ENCODE measurements at regions not wholly inside any gene's neighbourhood (a gene's known extent, or its start where the extent isn't known, plus 50 kb on each side); places are given as distances from the start of the nearest gene placed in this dataset.

- no peak for DNase-seq (ENCODE audit: low read depth in 3 of 3)
Observed at GRCh38 chr3:162122405-162122804, 625.8 kb downstream of the OTOL1 start.

- DNase-seq (ENCODE audit: low read depth in 3 of 3), result no peak
Observed at GRCh38 chr3:162125790-162126189, 629.2 kb downstream of the OTOL1 start.

- no peak for DNase-seq (ENCODE audit: low read depth in 3 of 3)
Observed at GRCh38 chr3:162130582-162130981, 634.0 kb downstream of the OTOL1 start.

GRCh38 chr3:162132981-162133380 is 636.4 kb downstream of the OTOL1 start:
- DNase-seq (ENCODE audit: low read depth in 3 of 3), result no peak

GRCh38 chr3:162134571-162134970 is 638.0 kb downstream of the OTOL1 start:
- no peak for DNase-seq (ENCODE audit: low read depth in 3 of 3)

GRCh38 chr3:162136136-162136535 is 639.5 kb downstream of the OTOL1 start:
- no peak for DNase-seq (ENCODE audit: low read depth in 3 of 3)

- no peak for DNase-seq (ENCODE audit: low read depth in 3 of 3)
Observed at GRCh38 chr3:162138509-162138908, 641.9 kb downstream of the OTOL1 start.

GRCh38 chr3:162139841-162140240 is 643.2 kb downstream of the OTOL1 start:
- no peak for DNase-seq (ENCODE audit: low read depth in 3 of 3)

GRCh38 chr3:162141272-162141791 is 644.7 kb downstream of the OTOL1 start:
- no peak for DNase-seq (ENCODE audit: low read depth in 3 of 3)

GRCh38 chr3:162142511-162142910 is 645.9 kb downstream of the OTOL1 start:
- no peak for DNase-seq (ENCODE audit: low read depth in 3 of 3)

- DNase-seq (ENCODE audit: low read depth in 3 of 3), result no peak
Observed at GRCh38 chr3:162143180-162143579, 646.6 kb downstream of the OTOL1 start.

GRCh38 chr3:162147996-162148395 is 651.4 kb downstream of the OTOL1 start:
- DNase-seq (ENCODE audit: low read depth in 3 of 3), result no peak

- DNase-seq (ENCODE audit: low read depth in 3 of 3), result no peak
Observed at GRCh38 chr3:162150790-162151189, 654.2 kb downstream of the OTOL1 start.

GRCh38 chr3:162152636-162153035 is 656.0 kb downstream of the OTOL1 start:
- no peak for DNase-seq (ENCODE audit: low read depth in 3 of 3)

GRCh38 chr3:162161595-162161994 is 665.0 kb downstream of the OTOL1 start:
- no peak for DNase-seq (ENCODE audit: low read depth in 3 of 3)

GRCh38 chr3:162165346-162165745 is 668.7 kb downstream of the OTOL1 start:
- DNase-seq (ENCODE audit: low read depth in 3 of 3), result no peak

- DNase-seq (ENCODE audit: low read depth in 3 of 3), result no peak
Observed at GRCh38 chr3:162166543-162166942, 669.9 kb downstream of the OTOL1 start.

GRCh38 chr3:162168715-162169114 is 672.1 kb downstream of the OTOL1 start:
- no peak for DNase-seq (ENCODE audit: low read depth in 3 of 3)

GRCh38 chr3:162170581-162170980 is 674.0 kb downstream of the OTOL1 start:
- no peak for DNase-seq (ENCODE audit: low read depth in 3 of 3)

- DNase-seq (ENCODE audit: low read depth in 3 of 3), result no peak
Observed at GRCh38 chr3:162171970-162172369, 675.4 kb downstream of the OTOL1 start.

GRCh38 chr3:162175145-162175544 is 678.5 kb downstream of the OTOL1 start:
- no peak for DNase-seq (ENCODE audit: low read depth in 3 of 3)

- no peak for DNase-seq (ENCODE audit: low read depth in 3 of 3)
Observed at GRCh38 chr3:162175878-162176277, 679.3 kb downstream of the OTOL1 start.

GRCh38 chr3:162183440-162183839 is 686.8 kb downstream of the OTOL1 start:
- DNase-seq (ENCODE audit: low read depth in 3 of 3), result no peak

- DNase-seq (ENCODE audit: low read depth in 3 of 3), result no peak
Observed at GRCh38 chr3:162192340-162193029, 695.9 kb downstream of the OTOL1 start.
